ENCODE measurements at regions not wholly inside any gene's neighbourhood (a gene's known extent, or its start where the extent isn't known, plus 50 kb on each side); places are given as distances from the start of the nearest gene placed in this dataset.

GRCh38 chr2:105681927-105682326, 62.8 kb upstream of the NCK2 start:
- no peak overlapping the region for H3K4me3 ChIP-seq (ENCODE audit: low read depth, low read length)
- TF ChIP-seq CTCF (IDR thresholded peaks at IDR 0.05; ENCODE audit: borderline replicate concordance, insufficient read depth, low read depth, low read length), result no peak

GRCh38 chr2:105680357-105680756, 64.4 kb upstream of the NCK2 start:
- H3K4me3 ChIP-seq (ENCODE audit: low read depth, low read length), result no peak overlapping the region

GRCh38 chr2:105678346-105678745, 66.4 kb upstream of the NCK2 start:
- no peak for TF ChIP-seq CTCF (IDR thresholded peaks at IDR 0.05; ENCODE audit: borderline replicate concordance, insufficient read depth, low read depth, low read length)
- no peak overlapping the region for H3K4me3 ChIP-seq (ENCODE audit: low read depth, low read length)

More at GRCh38 chr2:105680357-105680756, 64.4 kb upstream of the NCK2 start:
- no peak for TF ChIP-seq CTCF (IDR thresholded peaks at IDR 0.05; ENCODE audit: borderline replicate concordance, insufficient read depth, low read depth, low read length)

- TF ChIP-seq CTCF (IDR thresholded peaks at IDR 0.05; ENCODE audit: borderline replicate concordance, insufficient read depth, low read depth, low read length), result no peak
- no peak overlapping the region for H3K4me3 ChIP-seq (ENCODE audit: low read depth, low read length)
Measured at GRCh38 chr2:105677901-105678300, 66.8 kb upstream of the NCK2 start.

- H3K4me3 ChIP-seq (ENCODE audit: low read depth, low read length), result no peak overlapping the region
- no peak for TF ChIP-seq CTCF (IDR thresholded peaks at IDR 0.05; ENCODE audit: borderline replicate concordance, insufficient read depth, low read depth, low read length)
Measured at GRCh38 chr2:105675841-105676240, 68.9 kb upstream of the NCK2 start.

GRCh38 chr2:105674859-105675541, 69.7 kb upstream of the NCK2 start:
- TF ChIP-seq CTCF (IDR thresholded peaks at IDR 0.05; ENCODE audit: borderline replicate concordance, insufficient read depth, low read depth, low read length), result no peak
- H3K4me3 ChIP-seq (ENCODE audit: low read depth, low read length), result no peak overlapping the region

- TF ChIP-seq CTCF (IDR thresholded peaks at IDR 0.05; ENCODE audit: borderline replicate concordance, insufficient read depth, low read depth, low read length), result no peak
- H3K4me3 ChIP-seq (ENCODE audit: low read depth, low read length), result no peak overlapping the region
Measured at GRCh38 chr2:105674401-105674800, 70.3 kb upstream of the NCK2 start.
